Liver (tissue), 2 donors: ENCODE measurements at regions not wholly inside any gene's neighbourhood (a gene's known extent, or its start where the extent isn't known, plus 50 kb on each side); places are given as distances from the start of the nearest gene placed in this dataset.

Experiments
- YY1 ChIP-seq: IDR thresholded peaks from 2 replicates; pipeline ENCODE4 v1.6.1; 2016; ENCODE audit warnings: antibody characterized with exemption, mild to moderate bottlenecking
- TF ChIP-seq, protein P1 (sequence below): fragments of 150-350 bp; IDR thresholded peaks from 2 replicates; pipeline ENCODE4 v1.5.1; 2017; ENCODE audit warnings: improper control_type of control experiment, low read depth, low read length; ENCODE audit not compliant: missing input control
- donor health status: healthy.

DNA sequence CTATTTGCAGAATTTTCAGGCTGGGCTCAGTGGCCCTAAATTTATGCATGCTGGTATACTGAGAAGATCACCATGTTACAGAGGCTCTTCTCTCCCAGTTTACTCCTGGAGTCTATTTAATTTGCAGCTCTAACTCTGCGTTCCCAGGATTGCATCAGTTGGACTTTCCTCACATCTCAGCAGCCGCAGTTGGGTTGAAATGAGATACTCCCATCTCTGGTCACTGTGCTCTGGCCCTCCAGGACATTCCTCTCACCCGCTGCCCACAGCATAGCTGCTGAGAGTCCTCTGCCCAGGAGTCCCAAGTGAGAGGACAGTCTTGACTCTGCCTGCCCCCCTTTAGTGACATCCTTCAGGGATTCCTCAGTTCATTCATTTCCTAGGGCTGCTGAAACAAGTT, 150.9 kb downstream of the LACC1 start:
- TF ChIP-seq, protein P1, sequence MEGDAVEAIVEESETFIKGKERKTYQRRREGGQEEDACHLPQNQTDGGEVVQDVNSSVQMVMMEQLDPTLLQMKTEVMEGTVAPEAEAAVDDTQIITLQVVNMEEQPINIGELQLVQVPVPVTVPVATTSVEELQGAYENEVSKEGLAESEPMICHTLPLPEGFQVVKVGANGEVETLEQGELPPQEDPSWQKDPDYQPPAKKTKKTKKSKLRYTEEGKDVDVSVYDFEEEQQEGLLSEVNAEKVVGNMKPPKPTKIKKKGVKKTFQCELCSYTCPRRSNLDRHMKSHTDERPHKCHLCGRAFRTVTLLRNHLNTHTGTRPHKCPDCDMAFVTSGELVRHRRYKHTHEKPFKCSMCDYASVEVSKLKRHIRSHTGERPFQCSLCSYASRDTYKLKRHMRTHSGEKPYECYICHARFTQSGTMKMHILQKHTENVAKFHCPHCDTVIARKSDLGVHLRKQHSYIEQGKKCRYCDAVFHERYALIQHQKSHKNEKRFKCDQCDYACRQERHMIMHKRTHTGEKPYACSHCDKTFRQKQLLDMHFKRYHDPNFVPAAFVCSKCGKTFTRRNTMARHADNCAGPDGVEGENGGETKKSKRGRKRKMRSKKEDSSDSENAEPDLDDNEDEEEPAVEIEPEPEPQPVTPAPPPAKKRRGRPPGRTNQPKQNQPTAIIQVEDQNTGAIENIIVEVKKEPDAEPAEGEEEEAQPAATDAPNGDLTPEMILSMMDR = no peak
- no peak for TF ChIP-seq YY1
